HG03159 (cell line): ENCODE measurements at regions not wholly inside any gene's neighbourhood (a gene's known extent, or its start where the extent isn't known, plus 50 kb on each side); places are given as distances from the start of the nearest gene placed in this dataset.
"Not testable (repeated sequence)": the region's sequence is repeated elsewhere in the genome, so short reads cannot be mapped to it uniquely, and the experiment has no call there.

Experiments used
- ATAC-seq: cut with Tn5 transposase; IDR thresholded peaks from one replicate; pipeline ENCODE4 v1.9.1; 2021; ENCODE audit warnings: mild to moderate bottlenecking, moderate library complexity; ENCODE audit not compliant: unreplicated experiment

DNA sequence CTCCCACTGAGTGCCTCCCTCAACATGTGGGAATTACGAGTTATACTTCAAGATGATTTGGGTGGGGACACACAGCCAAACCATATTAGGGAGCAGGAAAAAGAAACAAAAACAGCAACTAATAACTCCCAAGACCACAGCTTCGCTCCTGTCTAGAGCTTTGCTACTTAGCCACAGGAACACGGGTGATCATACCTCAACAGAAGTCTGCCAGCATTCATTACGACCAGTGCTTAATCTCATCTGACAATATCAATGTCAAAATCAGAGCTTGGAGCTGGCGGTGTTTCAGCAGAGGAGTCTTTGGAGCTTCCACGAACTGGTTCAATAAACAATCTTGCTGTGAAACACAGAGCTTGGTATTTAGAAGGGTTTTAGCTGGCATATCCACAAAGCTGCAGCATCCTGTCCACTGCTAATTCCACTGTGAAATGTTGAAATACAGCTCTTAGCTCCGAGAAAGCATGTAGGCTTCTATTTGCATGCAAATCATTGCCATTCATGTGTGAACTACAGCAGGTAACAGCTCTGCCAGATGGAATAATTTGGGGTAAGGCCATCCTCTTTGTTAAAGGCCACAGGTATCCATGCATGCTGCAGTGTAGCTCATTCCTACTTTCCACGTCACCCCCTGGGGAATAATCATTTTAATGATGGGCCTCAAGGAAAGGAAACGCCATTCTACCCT, 128.4 kb upstream of the GOT2 start:
- ATAC-seq: no peak

DNA sequence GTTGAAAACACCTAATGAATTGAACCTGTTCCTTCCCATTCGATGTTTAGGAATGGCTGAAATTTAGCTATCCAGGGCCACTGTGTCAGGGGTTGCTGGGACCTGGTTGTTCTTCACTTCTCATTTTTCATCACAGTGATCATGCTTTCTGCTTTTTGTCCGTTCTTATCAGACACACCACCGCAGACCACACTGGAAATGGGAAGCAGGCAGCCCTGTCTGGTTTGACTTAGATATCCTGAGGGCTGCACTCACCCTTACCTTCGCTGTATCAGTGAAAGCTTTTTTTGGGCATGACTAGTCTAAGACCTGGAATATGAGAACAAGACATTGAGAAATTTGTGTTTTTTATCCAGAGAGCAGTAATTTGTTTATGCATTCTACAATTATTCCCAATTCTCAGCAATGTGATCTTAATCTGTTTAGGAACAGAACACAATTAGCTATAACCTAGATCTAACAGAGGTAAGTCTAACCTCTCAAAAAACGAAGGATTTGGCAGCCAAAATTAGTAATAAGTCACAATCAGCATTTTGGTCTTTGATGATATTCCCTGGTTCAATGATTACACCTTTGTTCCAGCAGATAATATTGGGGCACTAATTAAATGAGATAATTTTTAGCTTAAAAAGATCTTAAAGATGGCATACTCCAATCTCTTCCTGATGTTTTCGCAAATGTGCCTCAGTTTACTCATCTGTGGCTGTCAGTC, 126.0 kb upstream of the GOT2 start:
- ATAC-seq: no peak

GRCh38 chr16:58858577-58858976, 124.5 kb upstream of the GOT2 start:
- not testable (repeated sequence) for ATAC-seq

DNA sequence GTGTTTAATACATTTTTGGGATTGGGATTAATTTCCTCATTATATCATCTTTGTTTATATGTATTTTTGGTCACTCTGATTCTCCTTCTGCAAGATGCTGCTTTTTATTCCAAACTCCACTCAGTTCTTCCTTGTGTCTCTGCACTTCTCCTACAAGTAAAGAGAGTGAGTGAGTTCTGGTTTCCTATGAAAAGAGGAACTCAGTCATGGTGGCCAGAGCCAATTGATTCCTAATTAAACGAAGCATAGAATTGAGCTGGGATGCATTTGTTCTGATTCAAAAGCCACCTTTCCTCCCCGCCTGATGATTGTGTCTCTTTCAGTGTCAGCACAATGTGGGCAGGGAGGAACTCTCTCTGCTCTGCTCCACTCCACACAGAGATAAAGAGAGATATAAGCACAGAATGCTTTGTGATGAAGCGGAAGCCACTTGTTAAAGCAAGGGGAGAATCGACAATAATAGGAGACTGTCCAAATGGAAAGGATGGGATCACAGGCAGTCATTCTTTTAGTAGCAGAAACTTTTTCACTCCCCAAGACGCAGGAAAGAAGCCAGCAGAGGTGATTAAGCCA, 121.3 kb upstream of the GOT2 start:
- ATAC-seq: no peak

DNA sequence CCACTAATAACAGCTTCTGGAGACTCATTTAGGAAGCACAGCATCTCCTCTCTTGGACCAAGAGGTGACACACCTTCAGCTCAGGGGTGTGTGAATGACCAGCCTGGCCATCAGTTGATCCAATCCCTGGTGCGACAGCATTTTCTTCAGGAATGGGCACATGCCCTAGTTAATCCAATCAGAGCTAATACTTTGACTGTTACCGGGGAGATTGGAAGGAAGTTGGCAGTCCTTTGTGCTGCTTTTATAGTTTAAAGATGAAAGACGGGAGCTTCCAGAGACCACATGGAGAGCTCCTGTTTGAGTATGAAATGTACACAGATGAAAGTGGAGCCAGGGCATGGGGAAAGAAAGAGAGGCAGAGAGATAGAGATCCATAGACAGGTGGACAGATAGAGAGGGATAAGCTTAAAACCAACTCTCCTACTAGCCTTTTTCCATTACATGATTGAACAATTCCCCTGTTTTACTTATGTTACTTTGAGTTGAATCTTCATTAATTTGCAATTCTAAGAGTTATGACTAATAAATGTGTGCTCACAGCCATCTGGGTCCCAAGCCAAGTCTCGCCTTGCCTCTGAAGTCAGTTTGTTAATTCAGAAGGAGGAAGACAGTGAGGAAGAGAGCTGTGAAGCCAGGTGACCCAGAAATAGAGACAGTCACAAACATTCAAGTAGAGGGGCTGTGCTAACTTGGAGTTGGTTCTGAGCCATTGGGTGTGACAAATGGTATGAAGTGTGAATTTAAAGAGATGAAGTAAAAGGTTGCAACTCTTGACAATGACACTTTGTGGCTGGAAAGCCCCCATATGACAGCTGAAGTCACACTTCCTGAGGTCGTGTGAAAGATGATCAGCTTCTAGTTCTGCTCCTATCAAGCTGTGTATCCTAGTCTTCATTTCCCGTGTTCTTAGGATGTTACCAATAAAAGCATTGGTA, 120.0 kb upstream of the GOT2 start:
- ATAC-seq: peak; percentile 71

GRCh38 chr16:58850678-58851020, 116.5 kb upstream of the GOT2 start:
- no peak for ATAC-seq

GRCh38 chr16:58850019-58850677, 116.0 kb upstream of the GOT2 start:
- ATAC-seq: no peak

DNA sequence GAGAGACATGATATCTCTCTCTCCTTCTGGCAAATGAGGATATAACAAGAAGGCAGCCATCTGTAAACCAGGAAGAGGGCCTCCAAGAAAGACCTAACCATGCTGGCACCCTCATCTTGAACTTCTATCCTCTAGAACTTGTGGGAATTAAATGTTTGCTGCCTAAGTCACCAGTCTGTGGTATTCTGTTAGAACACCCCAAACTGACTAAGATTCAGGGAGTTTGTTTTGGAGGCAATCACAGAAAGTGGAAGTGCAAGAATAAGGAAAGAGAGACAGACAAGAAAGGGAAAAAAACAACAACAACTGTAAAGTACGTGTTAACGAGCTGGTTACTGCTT, 114.5 kb upstream of the GOT2 start:
- ATAC-seq: no peak

DNA sequence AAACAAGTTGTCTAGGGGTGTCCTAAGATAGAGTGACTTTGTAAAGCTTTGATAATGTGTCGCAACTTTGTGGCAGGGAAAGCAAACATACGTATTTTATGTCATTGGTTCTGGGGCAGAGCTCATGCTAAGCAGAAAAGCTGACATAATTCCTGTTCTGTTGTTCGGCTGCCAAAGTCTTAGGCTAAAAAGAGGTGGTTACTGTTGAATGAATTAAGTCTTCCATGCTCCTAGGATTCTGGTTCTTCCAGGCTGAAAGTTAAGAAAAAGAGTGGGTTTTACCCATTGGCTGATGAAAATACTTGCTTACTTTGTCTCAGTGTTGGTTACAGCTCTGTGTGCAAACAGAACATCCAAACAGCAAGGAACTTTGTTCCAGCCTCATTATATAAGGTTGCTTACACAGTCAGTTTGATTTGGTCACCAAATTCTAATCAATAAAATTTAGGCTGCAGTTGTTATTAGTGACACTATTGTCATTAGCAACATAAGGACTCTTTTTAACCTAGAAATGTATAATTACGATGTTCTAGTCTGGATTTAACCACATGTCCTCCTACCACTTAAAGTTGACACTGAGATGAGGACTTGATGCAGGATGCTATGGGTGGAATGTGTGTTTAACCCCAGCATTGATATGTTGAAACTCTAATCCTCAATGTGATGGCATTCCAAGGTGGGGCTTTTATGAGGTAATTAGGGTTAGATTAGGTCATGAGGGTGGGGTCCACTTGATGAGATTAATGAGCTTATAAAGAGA, 114.0 kb upstream of the GOT2 start:
- no peak for ATAC-seq

DNA sequence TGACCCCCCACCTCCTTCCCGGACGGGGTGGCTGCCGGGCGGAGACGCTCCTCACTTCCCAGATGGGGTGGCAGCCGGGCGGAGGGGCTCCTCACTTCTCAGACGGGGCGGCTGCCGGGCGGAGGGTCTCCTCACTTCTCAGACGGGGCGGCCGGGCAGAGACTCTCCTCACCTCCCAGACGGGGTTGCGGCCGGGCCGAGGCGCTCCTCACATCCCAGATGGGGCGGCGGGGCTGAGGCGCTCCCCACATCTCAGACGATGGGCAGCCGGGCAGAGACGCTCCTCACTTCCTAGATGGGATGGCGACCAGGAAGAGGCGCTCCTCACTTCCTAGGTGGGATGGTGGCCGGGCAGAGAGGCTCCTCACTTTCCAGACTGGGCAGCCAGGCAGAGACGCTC, 112.1 kb upstream of the GOT2 start:
- not testable (repeated sequence) for ATAC-seq

GRCh38 chr16:58843675-58844074, 109.6 kb upstream of the GOT2 start:
- ATAC-seq: peak; percentile 54

DNA sequence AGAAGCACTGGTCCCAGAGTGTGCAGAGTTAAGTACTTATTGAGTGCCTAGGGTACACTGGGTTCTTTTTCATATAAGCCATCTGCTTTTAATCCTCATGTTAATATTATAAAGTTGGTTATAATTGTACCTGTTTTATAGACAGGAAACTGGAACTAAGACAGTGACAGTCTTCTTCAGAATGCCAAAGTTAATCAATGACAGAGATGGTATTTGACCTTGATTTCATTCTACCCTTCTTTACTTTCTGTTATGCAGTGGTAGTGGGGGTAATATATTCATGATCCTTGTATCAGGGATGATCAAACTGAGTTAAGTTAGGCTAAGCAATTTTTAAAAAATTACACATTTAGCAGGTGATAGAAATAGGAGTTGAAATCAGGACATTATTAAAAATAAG, 108.6 kb upstream of the GOT2 start:
- peak; percentile 57 for ATAC-seq

DNA sequence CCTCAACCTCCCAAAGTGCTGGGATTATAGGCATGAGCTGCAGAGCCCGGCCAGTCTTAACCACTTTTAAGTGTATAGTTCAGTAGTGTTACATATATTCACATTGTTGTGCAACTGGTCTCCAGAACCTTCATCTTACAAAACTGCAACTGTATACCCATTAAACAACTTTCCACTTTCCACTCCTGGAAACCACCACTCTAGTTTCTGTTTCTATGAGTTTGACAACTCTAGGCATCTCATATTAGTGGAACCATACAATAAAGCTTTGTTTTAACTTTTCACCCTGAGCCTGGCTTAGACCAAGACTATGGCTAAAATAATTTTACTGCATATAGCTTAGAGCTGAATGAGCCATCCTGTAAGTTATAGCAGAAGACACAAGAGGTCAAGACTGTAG, 108.0 kb upstream of the GOT2 start:
- ATAC-seq: peak; percentile 34

DNA sequence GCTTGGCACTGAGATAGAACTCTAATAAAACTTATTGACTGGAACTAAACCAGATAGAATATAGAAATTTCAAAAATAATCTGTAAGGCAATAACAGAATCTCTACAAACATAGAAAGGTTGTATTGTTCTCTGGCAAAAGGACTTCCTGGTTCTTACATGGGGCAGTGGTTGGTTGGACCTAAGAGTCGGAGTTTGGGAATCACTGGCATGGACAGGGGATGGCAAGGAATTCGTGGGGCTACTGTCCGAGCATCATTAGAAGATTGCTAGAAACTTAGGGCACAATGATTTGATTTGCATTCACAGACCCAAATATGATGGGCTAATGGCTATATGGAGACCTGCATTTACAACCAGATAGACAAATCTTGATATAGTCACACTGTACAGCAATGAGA, 103.8 kb upstream of the GOT2 start:
- ATAC-seq: no peak

DNA sequence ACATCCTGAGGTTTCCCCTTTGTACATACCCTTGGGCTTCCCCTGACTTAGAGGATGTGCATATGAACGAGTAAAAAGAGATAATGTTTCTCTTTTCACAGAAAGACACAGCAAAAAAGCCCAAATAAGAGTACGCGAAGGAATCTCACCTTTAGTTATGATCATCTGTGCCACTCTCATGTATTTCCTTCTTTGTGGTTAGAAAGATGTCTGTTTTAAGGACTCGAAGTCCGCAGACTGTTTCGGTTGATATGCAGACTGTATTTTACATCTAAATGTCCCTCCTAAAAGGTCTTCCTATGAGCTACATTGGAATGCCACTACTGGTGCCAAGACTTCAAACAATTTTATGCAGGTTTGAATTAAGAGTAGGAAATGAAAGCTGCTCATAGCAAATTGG, 102.3 kb upstream of the GOT2 start:
- no peak for ATAC-seq

GRCh38 chr16:58832386-58832895, 98.3 kb upstream of the GOT2 start:
- ATAC-seq: no peak

GRCh38 chr16:58831386-58831785, 97.3 kb upstream of the GOT2 start:
- ATAC-seq: no peak

DNA sequence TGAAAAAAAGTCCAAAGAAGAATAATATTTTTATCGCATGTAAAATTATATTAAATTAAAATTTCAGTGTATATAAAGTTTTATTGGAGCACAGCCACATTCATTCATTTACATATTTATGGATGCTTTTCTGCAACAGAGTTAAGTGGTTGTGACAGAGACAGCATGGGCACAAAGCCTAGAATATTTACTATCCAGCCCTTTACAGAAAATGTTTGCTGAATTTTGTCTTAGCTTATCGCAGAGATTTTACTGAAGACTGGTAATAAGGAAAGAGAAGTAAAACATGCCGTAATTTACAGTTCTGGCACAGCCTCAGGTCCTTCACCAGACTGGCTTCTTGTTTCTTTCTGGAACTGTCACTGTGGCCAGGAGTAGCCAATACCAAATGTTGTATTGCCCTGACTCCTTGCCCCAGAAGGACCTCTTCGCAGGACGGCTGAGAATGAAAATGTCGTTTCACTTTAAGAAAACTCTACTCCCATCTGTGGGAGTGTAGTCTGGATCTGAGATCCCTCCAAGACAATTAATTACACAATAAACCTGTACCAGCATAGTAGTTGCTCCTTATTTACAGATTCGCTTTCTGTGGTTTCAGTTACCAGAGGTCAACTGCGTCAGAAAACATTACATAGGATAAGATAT, 94.9 kb upstream of the GOT2 start:
- ATAC-seq: no peak

- ATAC-seq: no peak
These were observed 90.1 kb upstream of the GOT2 start for GRCh38 chr16:58824201-58824600.

DNA sequence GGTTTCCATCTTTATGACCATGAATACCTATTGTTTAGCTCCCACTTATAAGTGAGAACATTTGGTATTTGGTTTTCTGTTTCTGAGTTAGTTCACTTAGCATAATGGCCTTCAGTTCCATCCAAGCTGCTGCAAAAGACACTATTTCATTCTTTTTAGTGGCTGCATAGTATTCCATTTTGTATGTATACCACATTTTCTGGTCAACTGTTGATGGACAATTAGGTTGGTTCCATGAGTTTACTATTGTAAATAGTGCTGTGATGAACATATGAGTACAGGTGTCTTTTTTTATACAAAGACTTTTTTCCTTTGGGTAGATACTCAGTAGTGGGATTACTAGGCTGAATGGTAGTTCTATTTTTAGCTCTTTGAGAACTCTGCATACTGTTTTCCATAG, 87.8 kb upstream of the GOT2 start:
- ATAC-seq: no peak
